ENCODE measurements at regions not wholly inside any gene's neighbourhood (a gene's known extent, or its start where the extent isn't known, plus 50 kb on each side); places are given as distances from the start of the nearest gene placed in this dataset.
"Not testable (repeated sequence)": the region's sequence is repeated elsewhere in the genome, so short reads cannot be mapped to it uniquely, and the experiment has no call there.

DNA sequence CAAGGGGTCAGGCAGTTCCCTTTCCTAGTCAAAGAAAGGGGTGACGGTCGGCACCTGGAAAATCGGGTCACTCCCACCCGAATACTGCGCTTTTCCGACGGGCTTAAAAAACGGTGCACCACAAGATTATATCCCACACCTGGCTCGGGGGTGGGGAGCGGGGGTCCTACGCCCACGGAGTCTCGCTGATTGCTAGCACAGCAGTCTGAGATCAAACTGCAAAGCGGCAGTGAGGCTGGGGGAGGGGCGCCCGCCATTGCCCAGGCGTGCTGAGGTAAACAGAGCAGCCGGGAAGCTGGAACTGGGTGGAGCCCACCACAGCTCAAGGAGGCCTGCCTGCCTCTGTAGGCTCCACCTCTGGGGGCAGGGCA lies 1890.5 kb upstream of the FLRT2 start:
- not testable (repeated sequence) for H3K4me1 ChIP-seq (ENCODE audit: control insufficient read depth, insufficient read depth, low read length); H3K4me3 ChIP-seq (ENCODE audit: low read length in 2 of 2); H3K36me3 ChIP-seq (ENCODE audit: control insufficient read depth in 2 of 2, insufficient read depth in 2 of 2, low read length in 2 of 2); H3K9ac ChIP-seq (ENCODE audit: low read length in 2 of 2); H3K27me3 ChIP-seq (ENCODE audit: control insufficient read depth in 1 of 2, insufficient read depth in 2 of 2, low read length in 2 of 2); H3K9me3 ChIP-seq (ENCODE audit: control insufficient read depth in 2 of 2, low read length in 2 of 2); H3K27ac ChIP-seq (ENCODE audit: low read length)

DNA sequence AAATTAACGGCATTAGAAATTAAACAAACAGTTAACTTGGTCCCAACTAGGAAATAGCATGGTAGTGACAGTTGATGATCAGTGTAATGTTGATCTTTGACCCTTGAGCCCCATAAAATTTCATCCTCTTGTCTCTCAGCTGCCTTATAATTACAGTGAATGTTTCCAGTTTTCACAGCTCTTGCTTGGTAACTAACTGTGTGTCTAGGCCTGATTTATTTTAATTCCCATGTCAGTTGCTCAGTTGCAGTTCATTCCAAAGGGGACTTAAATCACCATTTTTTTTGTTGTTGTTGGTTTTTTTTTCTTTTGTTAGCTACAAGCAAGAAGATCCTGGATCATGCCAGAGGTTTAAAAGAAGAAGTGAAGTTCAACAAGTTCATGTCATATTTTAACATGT lies 1883.7 kb upstream of the FLRT2 start:
- no peak overlapping the region for H3K9ac ChIP-seq (ENCODE audit: low read length in 2 of 2)

DNA sequence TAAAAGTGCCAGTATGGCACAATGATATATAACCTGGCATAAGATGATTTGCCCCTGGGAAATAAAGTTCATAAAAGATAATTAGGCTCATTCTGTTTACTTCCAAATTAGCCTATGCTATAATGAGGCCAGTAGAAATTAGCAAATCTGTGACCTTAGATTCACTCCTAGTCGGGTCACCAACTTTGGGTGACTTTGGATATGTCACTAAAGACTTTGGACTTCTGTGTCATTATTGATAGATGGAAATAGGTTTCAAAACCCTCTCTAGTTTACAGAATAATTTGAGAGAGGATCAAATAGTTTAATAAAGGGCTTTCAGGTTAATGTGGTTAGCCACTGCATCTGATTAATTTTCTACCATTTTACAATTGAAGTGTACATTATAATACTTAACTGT lies 1869.3 kb upstream of the FLRT2 start:
- no peak overlapping the region for H3K27ac ChIP-seq (ENCODE audit: low read length)
- H3K36me3 ChIP-seq (ENCODE audit: control insufficient read depth in 2 of 2, insufficient read depth in 2 of 2, low read length in 2 of 2), result no peaks in the 10 kb centered on the region
- no peak overlapping the region for H3K9ac ChIP-seq (ENCODE audit: low read length in 2 of 2)
- no peaks in the 10 kb centered on the region for H3K4me1 ChIP-seq (ENCODE audit: control insufficient read depth, insufficient read depth, low read length)
- no peaks in the 10 kb centered on the region for H3K27me3 ChIP-seq (ENCODE audit: control insufficient read depth in 1 of 2, insufficient read depth in 2 of 2, low read length in 2 of 2)
- H3K9me3 ChIP-seq (ENCODE audit: control insufficient read depth in 2 of 2, low read length in 2 of 2), result no peaks in the 10 kb centered on the region
- no peak overlapping the region for H3K4me3 ChIP-seq (ENCODE audit: low read length in 2 of 2)

More for the DNA sequence above, 1883.7 kb upstream of the FLRT2 start:
- H3K9me3 ChIP-seq (ENCODE audit: control insufficient read depth in 2 of 2, low read length in 2 of 2), result no peaks in the 10 kb centered on the region
- no peak overlapping the region for H3K27ac ChIP-seq (ENCODE audit: low read length)
- no peaks in the 10 kb centered on the region for H3K4me1 ChIP-seq (ENCODE audit: control insufficient read depth, insufficient read depth, low read length)
- no peaks in the 10 kb centered on the region for H3K27me3 ChIP-seq (ENCODE audit: control insufficient read depth in 1 of 2, insufficient read depth in 2 of 2, low read length in 2 of 2)
- H3K36me3 ChIP-seq (ENCODE audit: control insufficient read depth in 2 of 2, insufficient read depth in 2 of 2, low read length in 2 of 2), result no peaks in the 10 kb centered on the region
- no peak overlapping the region for H3K4me3 ChIP-seq (ENCODE audit: low read length in 2 of 2)

DNA sequence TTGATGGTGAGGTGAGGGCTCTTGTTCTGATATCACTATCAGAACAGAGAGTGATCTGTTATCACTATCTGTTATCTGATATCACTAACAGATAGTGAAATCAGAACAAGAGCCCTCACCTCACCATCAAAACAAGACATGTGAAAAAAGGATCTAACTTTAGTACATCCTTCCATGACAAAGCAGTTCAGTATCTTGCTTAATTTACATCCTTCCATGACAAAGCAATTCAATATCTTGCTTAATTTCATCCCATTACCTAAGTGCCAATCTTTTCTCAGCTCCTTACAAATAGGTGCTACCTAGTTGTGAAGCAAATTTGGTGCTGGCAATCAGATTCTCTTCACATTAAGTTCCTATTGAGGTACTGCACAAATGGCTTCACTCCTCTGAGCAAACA lies 1865.6 kb upstream of the FLRT2 start:
- Histone ChIP-seq H3K4me3 (ENCODE audit: low read length in 2 of 2) (no peak overlapping the region), H3K36me3 (ENCODE audit: control insufficient read depth in 2 of 2, insufficient read depth in 2 of 2, low read length in 2 of 2) (no peaks in the 10 kb centered on the region), H3K9ac (ENCODE audit: low read length in 2 of 2) (no peak overlapping the region), H3K27ac (ENCODE audit: low read length) (no peak overlapping the region), H3K4me1 (ENCODE audit: control insufficient read depth, insufficient read depth, low read length) (no peaks in the 10 kb centered on the region), H3K9me3 (ENCODE audit: control insufficient read depth in 2 of 2, low read length in 2 of 2) (no peaks in the 10 kb centered on the region), H3K27me3 (ENCODE audit: control insufficient read depth in 1 of 2, insufficient read depth in 2 of 2, low read length in 2 of 2) (no peaks in the 10 kb centered on the region)

DNA sequence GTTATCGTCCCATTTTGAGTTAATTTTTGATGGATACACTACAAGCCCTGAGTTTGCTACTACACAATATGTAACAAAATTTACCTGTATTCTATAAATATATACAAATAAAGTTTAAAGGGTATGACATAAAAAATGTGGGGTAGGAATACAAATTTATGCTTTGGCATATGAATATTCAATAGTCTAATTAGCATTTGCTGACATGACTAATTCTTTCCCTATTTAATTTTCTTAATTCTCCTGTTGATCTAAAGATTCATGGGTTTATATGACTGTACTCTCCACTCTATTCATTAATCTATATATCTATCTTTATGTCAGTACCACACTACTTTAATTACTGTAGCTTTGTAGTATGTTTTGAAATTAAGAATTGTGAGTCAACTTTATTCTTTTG lies 1840.7 kb upstream of the FLRT2 start:
- Histone ChIP-seq H3K9ac (ENCODE audit: low read length in 2 of 2) (no peak overlapping the region), H3K27me3 (ENCODE audit: control insufficient read depth in 1 of 2, insufficient read depth in 2 of 2, low read length in 2 of 2) (no peaks in the 10 kb centered on the region), H3K4me3 (ENCODE audit: low read length in 2 of 2) (no peak overlapping the region), H3K4me1 (ENCODE audit: control insufficient read depth, insufficient read depth, low read length) (no peaks in the 10 kb centered on the region), H3K27ac (ENCODE audit: low read length) (no peak overlapping the region), H3K9me3 (ENCODE audit: control insufficient read depth in 2 of 2, low read length in 2 of 2) (no peaks in the 10 kb centered on the region), H3K36me3 (ENCODE audit: control insufficient read depth in 2 of 2, insufficient read depth in 2 of 2, low read length in 2 of 2) (no peaks in the 10 kb centered on the region)

DNA sequence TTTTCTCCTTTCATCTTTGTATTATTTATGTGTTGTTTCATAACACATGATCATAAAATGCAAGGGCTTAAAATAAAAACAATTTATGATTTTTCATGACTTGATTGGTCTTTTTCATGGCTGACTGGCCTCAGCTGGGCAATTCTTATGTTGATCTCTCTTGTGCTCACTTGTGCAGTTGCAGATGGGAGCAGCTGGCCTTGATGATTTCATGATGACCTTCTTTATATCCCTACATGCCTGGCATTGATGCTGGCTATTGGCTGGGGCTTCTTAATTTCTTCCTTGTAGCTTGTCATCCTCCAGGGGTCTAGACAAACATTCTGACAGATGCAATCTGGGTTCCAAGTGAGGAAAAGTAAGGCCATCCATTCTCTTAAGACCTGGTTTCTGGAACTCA lies 1832.8 kb upstream of the FLRT2 start:
- Histone ChIP-seq H3K27ac (ENCODE audit: low read length) (no peak overlapping the region), H3K4me1 (ENCODE audit: control insufficient read depth, insufficient read depth, low read length) (no peaks in the 10 kb centered on the region), H3K4me3 (ENCODE audit: low read length in 2 of 2) (no peak overlapping the region), H3K27me3 (ENCODE audit: control insufficient read depth in 1 of 2, insufficient read depth in 2 of 2, low read length in 2 of 2) (no peaks in the 10 kb centered on the region), H3K9ac (ENCODE audit: low read length in 2 of 2) (no peak overlapping the region), H3K36me3 (ENCODE audit: control insufficient read depth in 2 of 2, insufficient read depth in 2 of 2, low read length in 2 of 2) (no peaks in the 10 kb centered on the region), H3K9me3 (ENCODE audit: control insufficient read depth in 2 of 2, low read length in 2 of 2) (no peaks in the 10 kb centered on the region)

DNA sequence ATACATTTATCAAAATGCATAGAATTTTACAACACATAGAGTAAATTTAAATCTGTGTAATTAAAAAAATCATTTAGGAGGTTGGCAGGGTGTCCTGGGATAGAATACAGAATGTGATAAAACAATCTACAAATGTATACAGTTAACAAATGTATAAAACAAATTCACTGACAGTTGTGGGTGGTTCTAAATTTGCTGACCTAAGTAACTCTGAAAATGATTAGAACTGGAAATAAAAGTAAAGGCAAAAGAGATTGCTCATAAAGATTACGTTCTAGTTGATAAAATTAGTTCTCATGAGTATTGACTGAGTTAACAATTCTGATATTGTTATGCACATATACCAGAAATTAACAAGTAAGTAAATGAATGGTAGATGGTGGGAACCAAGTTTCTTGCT lies 1827.3 kb upstream of the FLRT2 start:
- no peaks in the 10 kb centered on the region for H3K36me3 ChIP-seq (ENCODE audit: control insufficient read depth in 2 of 2, insufficient read depth in 2 of 2, low read length in 2 of 2)
- no peak overlapping the region for H3K27ac ChIP-seq (ENCODE audit: low read length)
- H3K9ac ChIP-seq (ENCODE audit: low read length in 2 of 2), result no peak overlapping the region
- no peak overlapping the region for H3K4me3 ChIP-seq (ENCODE audit: low read length in 2 of 2)
- no peaks in the 10 kb centered on the region for H3K4me1 ChIP-seq (ENCODE audit: control insufficient read depth, insufficient read depth, low read length)
- no peaks in the 10 kb centered on the region for H3K27me3 ChIP-seq (ENCODE audit: control insufficient read depth in 1 of 2, insufficient read depth in 2 of 2, low read length in 2 of 2)
- no peaks in the 10 kb centered on the region for H3K9me3 ChIP-seq (ENCODE audit: control insufficient read depth in 2 of 2, low read length in 2 of 2)

DNA sequence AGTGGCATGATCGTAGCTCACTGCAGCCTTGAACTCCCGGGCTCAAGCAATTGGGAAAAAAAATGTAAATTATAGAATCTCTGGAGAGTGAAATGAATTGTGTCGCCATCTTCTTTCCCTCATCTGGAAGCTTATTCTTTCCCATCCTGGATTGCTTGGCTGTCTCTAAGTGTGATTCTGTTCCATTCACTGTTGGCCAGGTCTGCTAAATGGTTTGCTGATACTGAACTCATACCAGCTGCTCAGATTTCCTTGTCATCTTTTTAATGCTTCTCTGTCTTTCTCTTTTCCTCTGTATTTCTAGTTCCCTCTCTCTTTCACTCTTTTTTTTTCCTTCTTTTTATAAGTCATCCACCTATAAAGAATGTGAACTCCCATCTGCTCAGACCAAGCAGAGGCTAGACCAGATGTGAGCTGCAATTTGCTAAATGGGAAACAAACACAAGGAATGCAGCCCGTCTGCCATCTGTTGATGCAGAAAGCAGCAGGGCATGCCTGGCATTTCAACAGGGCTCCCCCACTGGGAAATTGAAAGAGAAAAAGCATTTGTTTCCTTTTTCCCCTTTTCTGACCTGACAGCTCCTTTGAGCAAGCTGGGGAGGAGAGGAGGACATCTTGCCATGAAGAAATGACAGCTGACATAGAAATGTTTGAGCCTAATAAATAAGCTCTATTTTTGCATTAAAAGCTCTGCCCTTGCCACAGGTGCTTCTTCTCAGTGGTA lies 1823.6 kb upstream of the FLRT2 start:
- Histone ChIP-seq H3K4me1 (ENCODE audit: control insufficient read depth, insufficient read depth, low read length) (no peaks in the 10 kb centered on the region), H3K9ac (ENCODE audit: low read length in 2 of 2) (no peak overlapping the region), H3K9me3 (ENCODE audit: control insufficient read depth in 2 of 2, low read length in 2 of 2) (no peaks in the 10 kb centered on the region), H3K4me3 (ENCODE audit: low read length in 2 of 2) (no peak overlapping the region), H3K36me3 (ENCODE audit: control insufficient read depth in 2 of 2, insufficient read depth in 2 of 2, low read length in 2 of 2) (no peaks in the 10 kb centered on the region), H3K27ac (ENCODE audit: low read length) (no peak overlapping the region), H3K27me3 (ENCODE audit: control insufficient read depth in 1 of 2, insufficient read depth in 2 of 2, low read length in 2 of 2) (no peaks in the 10 kb centered on the region)

DNA sequence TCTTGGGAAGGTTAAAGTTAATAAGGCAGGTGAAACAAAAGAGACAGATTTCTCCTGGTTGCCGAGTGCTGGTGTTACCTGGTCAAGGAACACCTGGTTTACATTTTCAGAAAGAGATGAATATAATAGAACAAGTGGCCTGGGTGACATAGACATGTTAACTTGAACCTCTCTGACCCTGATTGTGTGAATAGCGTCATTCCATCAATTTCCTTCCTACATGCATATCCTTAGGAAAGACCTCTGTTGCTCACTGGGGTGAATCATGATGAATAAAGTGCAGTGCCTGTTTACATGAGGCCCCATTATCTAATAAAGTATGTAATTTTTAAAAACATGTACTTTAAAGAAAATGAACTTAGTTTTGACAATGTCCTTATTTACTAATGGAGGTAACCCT lies 1822.9 kb upstream of the FLRT2 start:
- Histone ChIP-seq H3K4me3 (ENCODE audit: low read length in 2 of 2) (no peak overlapping the region), H3K27ac (ENCODE audit: low read length) (no peak overlapping the region), H3K27me3 (ENCODE audit: control insufficient read depth in 1 of 2, insufficient read depth in 2 of 2, low read length in 2 of 2) (no peaks in the 10 kb centered on the region)

DNA sequence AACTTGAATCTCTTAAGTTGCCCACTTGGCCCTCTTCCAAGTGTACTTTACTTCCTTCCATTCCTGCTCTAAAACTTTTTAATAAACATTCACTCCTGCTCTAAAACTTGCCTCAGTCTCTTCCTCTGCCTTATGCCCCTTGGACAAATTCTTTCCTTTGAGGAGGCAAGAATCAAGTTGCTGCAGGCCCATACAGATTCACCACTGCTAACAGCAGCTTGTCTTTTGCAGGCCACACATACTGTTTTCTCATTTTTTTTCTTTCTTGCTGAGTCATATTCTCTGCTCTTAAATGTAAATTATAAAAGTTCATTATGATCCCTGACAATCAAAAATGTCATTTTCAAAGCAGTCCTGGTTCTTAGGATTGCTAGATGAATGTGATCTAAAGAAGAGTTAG lies 1820.8 kb upstream of the FLRT2 start:
- Histone ChIP-seq H3K27ac (ENCODE audit: low read length) (no peak overlapping the region), H3K36me3 (ENCODE audit: control insufficient read depth in 2 of 2, insufficient read depth in 2 of 2, low read length in 2 of 2) (no peaks in the 10 kb centered on the region), H3K9me3 (ENCODE audit: control insufficient read depth in 2 of 2, low read length in 2 of 2) (no peaks in the 10 kb centered on the region), H3K4me1 (ENCODE audit: control insufficient read depth, insufficient read depth, low read length) (no peaks in the 10 kb centered on the region), H3K27me3 (ENCODE audit: control insufficient read depth in 1 of 2, insufficient read depth in 2 of 2, low read length in 2 of 2) (no peaks in the 10 kb centered on the region), H3K9ac (ENCODE audit: low read length in 2 of 2) (no peak overlapping the region), H3K4me3 (ENCODE audit: low read length in 2 of 2) (no peak overlapping the region)

More for the DNA sequence above, 1822.9 kb upstream of the FLRT2 start:
- Histone ChIP-seq H3K9me3 (ENCODE audit: control insufficient read depth in 2 of 2, low read length in 2 of 2) (no peaks in the 10 kb centered on the region), H3K36me3 (ENCODE audit: control insufficient read depth in 2 of 2, insufficient read depth in 2 of 2, low read length in 2 of 2) (no peaks in the 10 kb centered on the region), H3K4me1 (ENCODE audit: control insufficient read depth, insufficient read depth, low read length) (no peaks in the 10 kb centered on the region), H3K9ac (ENCODE audit: low read length in 2 of 2) (no peak overlapping the region)

DNA sequence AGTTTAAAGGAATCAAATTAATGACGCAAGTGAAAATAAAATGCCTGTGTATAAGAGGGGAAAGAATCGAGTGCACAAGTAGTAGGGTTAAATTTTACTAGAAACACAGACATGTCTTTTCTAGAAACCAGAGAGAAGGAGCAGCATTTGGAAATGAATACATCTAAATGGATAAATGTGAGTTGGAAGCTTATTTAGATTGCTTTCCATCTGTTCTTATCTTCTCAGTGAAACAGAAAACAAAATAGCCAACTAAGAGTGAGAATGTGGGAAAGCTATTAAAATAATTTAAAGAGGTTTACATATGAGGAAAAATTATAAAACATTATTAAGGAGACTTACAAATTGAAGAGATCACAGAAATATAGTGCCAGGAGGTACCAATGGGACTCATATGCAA lies 1818.9 kb upstream of the FLRT2 start:
- no peaks in the 10 kb centered on the region for H3K36me3 ChIP-seq (ENCODE audit: control insufficient read depth in 2 of 2, insufficient read depth in 2 of 2, low read length in 2 of 2)
- H3K9ac ChIP-seq (ENCODE audit: low read length in 2 of 2), result no peak overlapping the region
- no peak overlapping the region for H3K27ac ChIP-seq (ENCODE audit: low read length)
- H3K4me1 ChIP-seq (ENCODE audit: control insufficient read depth, insufficient read depth, low read length), result no peaks in the 10 kb centered on the region
- no peak overlapping the region for H3K4me3 ChIP-seq (ENCODE audit: low read length in 2 of 2)
- H3K27me3 ChIP-seq (ENCODE audit: control insufficient read depth in 1 of 2, insufficient read depth in 2 of 2, low read length in 2 of 2), result no peaks in the 10 kb centered on the region
- no peaks in the 10 kb centered on the region for H3K9me3 ChIP-seq (ENCODE audit: control insufficient read depth in 2 of 2, low read length in 2 of 2)
